ENCODE measurements at regions not wholly inside any gene's neighbourhood (a gene's known extent, or its start where the extent isn't known, plus 50 kb on each side); places are given as distances from the start of the nearest gene placed in this dataset.

DNA sequence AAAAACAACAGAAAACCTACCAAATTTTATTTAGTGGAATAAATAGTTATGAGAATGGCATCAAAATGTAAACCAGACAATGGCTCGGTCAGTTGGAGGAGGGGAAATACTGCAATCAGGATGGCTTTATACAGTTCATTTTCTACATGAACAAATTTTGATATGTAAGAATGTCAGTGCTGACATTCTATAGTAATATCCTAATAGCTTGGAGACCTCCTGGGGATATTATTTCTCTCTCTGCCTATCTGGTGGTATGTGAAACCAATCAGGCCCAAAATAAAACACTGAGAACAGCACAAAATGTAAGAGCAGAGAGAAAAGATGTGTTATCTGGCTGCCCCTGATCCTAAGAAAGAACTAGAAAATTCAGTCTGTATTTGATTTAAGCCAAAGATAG is 327.7 kb downstream of the UBE3D start:
- H3K36me3 ChIP-seq (replicated peaks in 1 of 2), result no peaks in the 10 kb centered on the region
- no peak for DNase-seq
- no peak overlapping the region for H3K4me3 ChIP-seq
- no peaks in the 10 kb centered on the region for H3K27me3 ChIP-seq
- no peak overlapping the region for H3K27ac ChIP-seq
- intact Hi-C loops (cut with DNase I), result no loop called here
- H3K9me3 ChIP-seq (replicated peaks in 1 of 3), result no peaks in the 10 kb centered on the region
- WGBS, 4 donors, result 67 to 86% (median 82%) methylated on average over 1 of the region's 1 CpG
- TF ChIP-seq, protein P1, sequence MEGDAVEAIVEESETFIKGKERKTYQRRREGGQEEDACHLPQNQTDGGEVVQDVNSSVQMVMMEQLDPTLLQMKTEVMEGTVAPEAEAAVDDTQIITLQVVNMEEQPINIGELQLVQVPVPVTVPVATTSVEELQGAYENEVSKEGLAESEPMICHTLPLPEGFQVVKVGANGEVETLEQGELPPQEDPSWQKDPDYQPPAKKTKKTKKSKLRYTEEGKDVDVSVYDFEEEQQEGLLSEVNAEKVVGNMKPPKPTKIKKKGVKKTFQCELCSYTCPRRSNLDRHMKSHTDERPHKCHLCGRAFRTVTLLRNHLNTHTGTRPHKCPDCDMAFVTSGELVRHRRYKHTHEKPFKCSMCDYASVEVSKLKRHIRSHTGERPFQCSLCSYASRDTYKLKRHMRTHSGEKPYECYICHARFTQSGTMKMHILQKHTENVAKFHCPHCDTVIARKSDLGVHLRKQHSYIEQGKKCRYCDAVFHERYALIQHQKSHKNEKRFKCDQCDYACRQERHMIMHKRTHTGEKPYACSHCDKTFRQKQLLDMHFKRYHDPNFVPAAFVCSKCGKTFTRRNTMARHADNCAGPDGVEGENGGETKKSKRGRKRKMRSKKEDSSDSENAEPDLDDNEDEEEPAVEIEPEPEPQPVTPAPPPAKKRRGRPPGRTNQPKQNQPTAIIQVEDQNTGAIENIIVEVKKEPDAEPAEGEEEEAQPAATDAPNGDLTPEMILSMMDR (IDR thresholded peaks at IDR 0.05), result no peak
- no peak for TF ChIP-seq POLR2A (IDR thresholded peaks at IDR 0.05)
- H3K4me1 ChIP-seq (replicated peaks in 1 of 2), result no peaks in the 10 kb centered on the region

DNA sequence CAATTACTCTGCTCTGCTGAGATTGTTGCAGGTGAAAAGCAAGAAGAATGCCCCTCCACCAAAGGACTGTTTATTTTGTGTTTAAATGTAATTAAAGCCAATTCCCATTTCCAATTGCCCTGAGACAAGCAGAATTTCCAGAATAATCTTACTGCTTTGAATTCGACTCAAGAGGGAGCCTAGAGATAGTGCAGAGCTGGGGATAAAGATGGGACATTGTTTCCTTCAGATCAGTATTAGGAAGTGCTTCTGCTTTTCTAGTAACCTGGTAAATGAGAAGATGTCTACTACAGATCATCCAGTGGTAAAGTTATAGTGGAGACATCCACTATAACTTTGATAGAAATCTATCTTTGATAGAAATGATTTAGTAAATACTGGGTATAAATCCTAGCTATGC is 326.9 kb downstream of the UBE3D start:
- Histone ChIP-seq H3K4me3 (no peak overlapping the region), H3K27me3 (no peaks in the 10 kb centered on the region), H3K9me3 (replicated peaks in 1 of 3) (no peaks in the 10 kb centered on the region), H3K4me1 (replicated peaks in 1 of 2) (no peaks in the 10 kb centered on the region), H3K27ac (no peak overlapping the region), H3K36me3 (replicated peaks in 1 of 2) (no peaks in the 10 kb centered on the region)
- intact Hi-C loops (cut with DNase I), result no loop called here
- TF ChIP-seq POLR2A (IDR thresholded peaks at IDR 0.05), result no peak
- WGBS, 4 donors, result 26 to 40% (median 31%) methylated on average over 1 of the region's 1 CpG
- DNase-seq, result no peak

DNA sequence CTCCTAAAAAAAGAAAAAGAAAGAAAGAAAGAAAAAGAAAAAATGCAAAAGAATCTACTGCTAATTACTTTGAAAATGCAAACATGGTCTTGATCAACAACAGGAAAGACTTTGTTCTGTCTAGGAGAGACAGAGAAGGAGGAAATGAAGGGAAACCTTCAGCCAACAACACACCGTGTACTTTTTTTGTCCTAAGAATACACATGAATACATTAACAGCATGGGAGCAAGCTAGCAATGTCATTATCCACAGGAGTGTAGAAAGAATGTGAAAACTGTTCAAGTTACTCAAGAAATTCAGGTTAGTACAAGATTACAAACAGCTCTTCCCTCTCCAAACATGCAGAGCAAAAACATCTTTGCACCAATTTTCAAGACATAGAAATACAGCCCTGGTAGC is 326.3 kb downstream of the UBE3D start:
- no peak overlapping the region for H3K4me3 ChIP-seq
- DNase-seq, result no peak
- no peaks in the 10 kb centered on the region for H3K27me3 ChIP-seq
- TF ChIP-seq, protein P1 (IDR thresholded peaks at IDR 0.05), result no peak
- TF ChIP-seq POLR2A (IDR thresholded peaks at IDR 0.05), result no peak
- H3K27ac ChIP-seq, result no peak overlapping the region
- WGBS, 4 donors, result 0 to 13% (median 4%) methylated on average over 1 of the region's 1 CpG
- intact Hi-C loops (cut with DNase I), result no loop called here
- no peaks in the 10 kb centered on the region for H3K36me3 ChIP-seq (replicated peaks in 1 of 2)
- H3K9me3 ChIP-seq (replicated peaks in 1 of 3), result no peaks in the 10 kb centered on the region
- no peaks in the 10 kb centered on the region for H3K4me1 ChIP-seq (replicated peaks in 1 of 2)

DNA sequence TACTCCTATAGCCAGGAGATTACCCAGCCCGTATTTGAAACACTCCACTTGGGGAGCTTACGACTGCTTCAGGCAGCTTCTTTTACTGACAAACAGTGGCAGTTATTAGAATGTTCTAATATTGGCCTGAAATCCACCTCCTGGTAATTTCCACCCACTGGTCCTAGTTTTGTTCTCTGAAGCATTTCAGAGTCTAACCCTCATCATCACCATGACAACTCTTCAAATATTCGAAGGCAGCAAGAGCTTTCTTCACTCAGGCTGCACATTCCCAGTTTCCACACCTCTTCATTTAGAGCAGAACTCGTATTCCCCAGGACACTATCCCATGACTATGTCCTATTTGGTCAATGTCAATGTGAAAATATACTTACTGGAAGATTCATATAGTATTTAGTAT is 325.6 kb downstream of the UBE3D start:
- Histone ChIP-seq H3K4me1 (replicated peaks in 1 of 2) (no peaks in the 10 kb centered on the region), H3K27me3 (no peaks in the 10 kb centered on the region), H3K9me3 (replicated peaks in 1 of 3) (no peaks in the 10 kb centered on the region), H3K4me3 (no peak overlapping the region), H3K36me3 (replicated peaks in 1 of 2) (no peaks in the 10 kb centered on the region), H3K27ac (no peak overlapping the region)
- intact Hi-C loops (cut with DNase I), result no loop called here
- TF ChIP-seq, protein P1 (IDR thresholded peaks at IDR 0.05), result no peak
- no peak for TF ChIP-seq POLR2A (IDR thresholded peaks at IDR 0.05)
- DNase-seq, result no peak
- WGBS, 4 donors, result 58 to 72% (median 67%) methylated on average over 4 of the region's 4 CpGs

DNA sequence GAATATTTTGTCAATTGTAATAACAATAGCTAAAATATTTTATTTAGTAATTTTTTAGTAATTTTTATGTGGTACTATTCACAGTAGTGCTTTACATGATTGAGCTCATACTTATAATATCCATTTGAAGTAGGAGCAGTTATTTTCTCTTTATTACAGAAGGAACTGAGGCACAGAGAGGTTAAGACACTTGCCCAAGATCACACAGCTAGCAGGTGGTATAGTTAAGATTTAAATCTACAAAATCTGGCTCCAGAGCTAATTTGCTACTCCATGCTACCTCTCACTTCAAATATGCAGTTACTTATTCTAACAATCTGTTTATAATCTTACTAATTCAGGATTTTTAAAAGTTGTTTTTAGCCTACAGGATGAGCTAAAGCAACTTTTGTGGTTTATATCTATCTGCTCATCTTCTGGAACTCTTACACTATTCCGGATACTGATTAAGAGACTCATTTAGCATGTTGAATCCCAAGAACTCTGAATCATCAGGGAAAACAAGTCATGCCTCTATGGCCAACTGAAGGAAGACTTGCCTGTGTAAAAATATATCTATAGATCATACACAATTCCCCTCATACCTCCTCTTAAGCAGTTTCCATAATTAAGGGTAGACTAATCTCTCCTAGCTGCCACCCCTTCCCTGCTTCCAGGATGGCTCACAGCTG is 324.2 kb downstream of the UBE3D start:
- no peaks in the 10 kb centered on the region for H3K4me1 ChIP-seq (replicated peaks in 1 of 2)
- 71 to 90% (median 78%) methylated on average over 1 of the region's 1 CpG for WGBS, 4 donors

More for the DNA sequence above, 324.2 kb downstream of the UBE3D start:
- H3K4me3 ChIP-seq, result no peak overlapping the region
- no peaks in the 10 kb centered on the region for H3K27me3 ChIP-seq
- intact Hi-C loops (cut with DNase I), result no loop called here
- H3K27ac ChIP-seq, result no peak overlapping the region
- TF ChIP-seq, protein P1 (IDR thresholded peaks at IDR 0.05), result no peak
- H3K9me3 ChIP-seq (replicated peaks in 1 of 3), result no peaks in the 10 kb centered on the region
- H3K36me3 ChIP-seq (replicated peaks in 1 of 2), result no peaks in the 10 kb centered on the region
- no peak for DNase-seq
